Left renal cortex interstitium (tissue), 4 donors: ENCODE measurements at regions not wholly inside any gene's neighbourhood (a gene's known extent, or its start where the extent isn't known, plus 50 kb on each side); places are given as distances from the start of the nearest gene placed in this dataset.

Source experiments
- DNase-seq, 4 donors: peaks; one replicate each; pipeline ENCODE4 v3.0.0-alpha.2; 2013; ENCODE audit warnings: low read depth in 4 of 4, low spot score in 2 of 4, missing footprints in 1 of 4

- DNase-seq, result no peak
These were observed 105.3 kb upstream of the CACNA1A start for GRCh38 chr19:13611596-13611995.

GRCh38 chr19:13610039-13610691 lies 103.9 kb upstream of the CACNA1A start:
- no peak for DNase-seq

GRCh38 chr19:13606156-13606555 lies 99.9 kb upstream of the CACNA1A start:
- DNase-seq, result no peak

GRCh38 chr19:13604902-13605586 lies 98.8 kb upstream of the CACNA1A start:
- DNase-seq, result no peak

- DNase-seq, result no peak
These were observed 94.5 kb upstream of the CACNA1A start for GRCh38 chr19:13600802-13601201.

- DNase-seq, result no peak
These were observed 93.8 kb upstream of the CACNA1A start for GRCh38 chr19:13600091-13600490.

- DNase-seq, result no peak
These were observed 93.4 kb upstream of the CACNA1A start for GRCh38 chr19:13599681-13600080.

GRCh38 chr19:13598098-13598497 lies 91.8 kb upstream of the CACNA1A start:
- no peak for DNase-seq

GRCh38 chr19:13597640-13598039 lies 91.4 kb upstream of the CACNA1A start:
- DNase-seq, result peak in 3 of 4 donors; percentile 11 to 36 (median 28)

- DNase-seq, result peak in 3 of 4 donors; percentile 18 to 49 (median 36)
These were observed 82.9 kb upstream of the CACNA1A start for GRCh38 chr19:13588957-13589833.

DNA sequence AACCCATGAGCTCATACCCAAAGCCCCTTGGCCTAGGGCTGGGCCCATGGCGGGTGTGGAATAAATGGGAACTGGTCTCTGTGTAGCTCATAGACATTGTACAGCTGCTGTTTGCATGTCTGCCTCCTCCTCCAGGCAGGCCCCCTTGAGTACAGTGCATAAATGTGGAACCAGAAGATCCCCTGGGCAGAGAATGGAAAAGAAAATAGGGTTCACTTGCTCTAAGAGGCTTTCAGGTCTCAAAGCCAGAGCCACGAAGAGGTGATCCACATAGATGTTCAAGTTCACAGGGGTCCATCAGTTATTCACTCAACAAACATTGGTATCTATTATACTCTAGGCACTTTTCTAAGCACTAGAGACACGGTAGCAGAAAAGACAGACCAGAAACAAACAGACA lies 79.2 kb upstream of the CACNA1A start:
- no peak for DNase-seq

GRCh38 chr19:13583753-13584152 lies 77.5 kb upstream of the CACNA1A start:
- no peak for DNase-seq

- no peak for DNase-seq
These were observed 76.8 kb upstream of the CACNA1A start for GRCh38 chr19:13583114-13583513.

DNA sequence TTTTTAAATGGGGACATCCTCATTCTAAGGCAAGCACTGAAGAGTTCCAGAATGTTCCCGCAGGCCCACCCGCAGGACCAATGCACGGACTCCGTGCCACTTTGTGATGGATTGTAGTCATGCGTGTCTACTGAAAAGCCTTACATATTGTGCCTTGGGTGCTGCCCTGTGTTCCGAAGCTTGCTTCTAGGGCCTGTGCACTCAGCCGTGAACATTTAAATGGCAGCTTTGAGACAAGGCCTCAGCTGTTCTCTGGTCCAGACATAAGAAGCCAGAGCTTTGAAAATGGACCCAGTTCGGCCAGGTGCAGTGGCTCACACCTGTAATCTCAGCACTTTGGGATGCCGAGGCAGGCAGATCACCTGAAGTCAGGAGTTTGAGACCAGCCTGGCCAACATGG lies 75.3 kb upstream of the CACNA1A start:
- DNase-seq, result no peak

DNA sequence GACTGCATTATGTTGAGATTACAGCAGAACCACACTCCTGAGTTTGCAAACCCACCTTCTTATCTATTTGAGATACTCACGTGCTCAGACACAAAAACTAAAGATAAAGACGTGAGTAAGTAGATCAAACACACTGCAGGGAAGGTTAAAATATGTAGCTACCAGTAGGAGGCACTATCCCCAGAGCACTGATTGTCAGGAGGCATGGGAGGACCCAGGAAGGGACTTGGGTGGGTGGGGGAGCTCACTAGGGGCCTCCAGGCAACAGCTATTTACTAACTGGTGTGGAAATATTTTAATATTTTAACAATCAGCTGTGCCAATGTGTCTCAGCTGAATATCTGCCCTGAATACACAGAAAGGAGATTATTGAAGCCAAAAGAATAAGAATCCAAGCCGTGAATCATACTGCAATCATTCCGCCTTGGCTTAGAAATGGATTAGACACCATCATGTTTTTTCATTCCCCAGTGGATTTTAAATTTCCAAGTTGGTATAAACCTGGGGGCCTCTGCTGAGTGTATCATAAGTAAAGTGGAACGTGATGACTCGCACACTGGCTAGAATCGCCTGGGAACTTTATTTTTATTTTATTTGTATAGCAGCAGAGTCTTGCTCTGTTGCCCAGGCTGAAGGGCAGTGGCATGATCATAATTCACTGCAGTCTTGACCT lies 73.2 kb upstream of the CACNA1A start:
- DNase-seq, result no peak

DNA sequence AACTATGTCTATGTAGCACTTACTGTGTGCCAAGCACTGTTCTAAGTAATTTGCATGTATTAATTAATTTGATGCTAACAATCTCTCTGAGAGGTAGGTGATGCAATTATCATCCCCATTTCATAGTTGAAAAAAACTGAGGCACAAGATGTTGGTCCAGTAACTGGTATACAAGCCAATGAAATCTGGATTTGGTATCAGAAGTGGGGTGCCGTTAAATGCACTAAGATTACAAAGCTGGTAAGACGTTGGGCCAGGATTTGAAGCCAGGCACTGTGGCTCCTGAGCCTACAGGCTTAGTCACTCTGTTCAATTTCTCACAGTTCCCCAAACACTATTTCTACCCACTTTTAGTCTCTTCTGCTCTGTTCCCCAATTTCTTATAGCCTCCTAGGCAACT lies 70.4 kb upstream of the CACNA1A start:
- no peak for DNase-seq

DNA sequence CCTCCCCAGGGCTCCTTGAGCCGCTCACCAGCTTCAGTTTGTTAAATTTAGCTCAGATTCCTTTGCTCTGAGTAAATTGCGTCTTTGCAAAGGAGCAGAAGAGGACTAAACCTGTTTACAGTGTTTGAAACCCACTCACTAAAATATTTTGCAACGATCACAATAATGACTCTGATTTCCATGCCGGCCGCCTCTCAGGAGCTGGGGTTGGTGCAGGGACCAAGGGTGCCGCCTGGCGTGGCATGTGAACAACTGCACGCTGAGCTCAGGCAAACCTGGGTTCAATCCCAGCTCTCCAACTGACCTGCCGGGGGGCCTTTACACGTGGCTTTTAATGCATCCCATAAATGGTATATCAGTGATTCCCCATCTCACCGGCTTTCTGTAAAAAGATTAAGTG lies 68.7 kb upstream of the CACNA1A start:
- DNase-seq, result no peak

DNA sequence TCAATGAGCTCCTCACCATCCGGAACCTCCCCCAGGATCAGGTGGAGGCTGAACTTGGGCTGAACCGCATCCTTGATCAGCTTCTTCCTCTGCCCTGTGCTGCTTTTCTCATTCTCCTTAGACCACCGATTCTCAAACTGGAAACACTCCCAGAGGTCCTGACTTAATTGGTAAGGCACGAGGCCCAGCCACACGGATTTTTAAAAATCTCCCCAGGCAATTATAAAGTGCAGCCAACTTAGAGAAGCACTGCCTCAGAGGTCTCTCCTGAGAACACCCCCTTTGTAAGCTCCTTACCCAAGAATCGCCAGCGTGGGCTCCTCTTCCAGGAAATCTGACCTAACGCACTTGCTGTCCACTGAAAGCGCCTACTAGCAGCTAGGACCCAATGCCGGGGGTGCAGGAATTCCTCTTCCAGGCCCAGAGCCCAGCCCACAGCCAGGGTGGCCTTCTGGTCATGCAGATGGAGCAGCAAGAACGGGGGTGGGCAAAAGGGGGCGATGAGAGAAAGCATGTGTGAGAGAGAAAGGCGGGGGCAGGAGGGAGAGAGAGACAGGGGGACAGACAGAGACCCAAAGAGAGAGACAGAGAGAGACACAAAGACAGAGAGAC lies 66.9 kb upstream of the CACNA1A start:
- no peak for DNase-seq

DNA sequence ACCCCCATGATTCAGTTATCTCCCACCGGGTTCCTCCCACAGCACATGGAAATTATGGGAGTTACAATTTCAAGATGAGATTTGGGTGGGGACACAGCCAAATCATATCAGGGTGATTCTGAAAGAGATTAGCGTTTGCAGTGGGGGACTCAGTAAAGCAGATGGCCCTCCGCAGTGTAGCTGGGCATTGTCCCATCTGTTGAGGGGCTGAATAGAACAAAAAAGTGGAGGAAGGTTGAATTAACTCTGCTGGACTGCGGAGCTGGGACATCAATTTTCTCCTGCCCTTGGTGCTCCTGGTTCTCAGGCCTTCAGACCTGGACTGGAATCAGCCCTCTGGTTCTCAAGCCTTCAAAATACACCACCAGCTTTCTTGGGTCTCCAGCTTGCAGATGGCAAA lies 55.2 kb upstream of the CACNA1A start:
- no peak for DNase-seq

- DNase-seq, result no peak
These were observed 51.6 kb upstream of the CACNA1A start for GRCh38 chr19:13557756-13558398.
